ENCODE measurements at regions not wholly inside any gene's neighbourhood (a gene's known extent, or its start where the extent isn't known, plus 50 kb on each side); places are given as distances from the start of the nearest gene placed in this dataset.
"Not testable (repeated sequence)": the region's sequence is repeated elsewhere in the genome, so short reads cannot be mapped to it uniquely, and the experiment has no call there.

- DNase-seq (ENCODE audit: low read depth, low spot score): peak; percentile 52
Measured at GRCh38 chr6:27157459-27158315, 89.8 kb upstream of the PRSS16 start.

GRCh38 chr6:27158316-27158643, 89.2 kb upstream of the PRSS16 start:
- DNase-seq (ENCODE audit: low read depth, low spot score): no peak

GRCh38 chr6:27159725-27160124, 87.8 kb upstream of the PRSS16 start:
- DNase-seq (ENCODE audit: low read depth, low spot score): no peak

- no peak for DNase-seq (ENCODE audit: low read depth, low spot score)
Measured at GRCh38 chr6:27161115-27161514, 86.4 kb upstream of the PRSS16 start.

GRCh38 chr6:27161603-27161945, 85.9 kb upstream of the PRSS16 start:
- no peak for DNase-seq (ENCODE audit: low read depth, low spot score)

GRCh38 chr6:27161946-27162603, 85.4 kb upstream of the PRSS16 start:
- peak; percentile 54 for DNase-seq (ENCODE audit: low read depth, low spot score)

- DNase-seq (ENCODE audit: low read depth, low spot score): no peak
Measured at GRCh38 chr6:27163834-27164233, 83.7 kb upstream of the PRSS16 start.

- DNase-seq (ENCODE audit: low read depth, low spot score): peak; percentile 2
Measured at GRCh38 chr6:27168108-27168507, 79.4 kb upstream of the PRSS16 start.

- peak; percentile 68 for DNase-seq (ENCODE audit: low read depth, low spot score)
Measured at GRCh38 chr6:27168586-27169443, 78.7 kb upstream of the PRSS16 start.

- not testable (repeated sequence) for DNase-seq (ENCODE audit: low read depth, low spot score)
Measured at GRCh38 chr6:27172524-27173231, 74.8 kb upstream of the PRSS16 start.

GRCh38 chr6:27173232-27173601, 74.3 kb upstream of the PRSS16 start:
- DNase-seq (ENCODE audit: low read depth, low spot score): not testable (repeated sequence)

GRCh38 chr6:27174958-27175357, 72.5 kb upstream of the PRSS16 start:
- no peak for DNase-seq (ENCODE audit: low read depth, low spot score)

GRCh38 chr6:27176096-27176495, 71.4 kb upstream of the PRSS16 start:
- peak; percentile 8 for DNase-seq (ENCODE audit: low read depth, low spot score)

- peak; percentile 52 for DNase-seq (ENCODE audit: low read depth, low spot score)
Measured at GRCh38 chr6:27176523-27177484, 70.7 kb upstream of the PRSS16 start.

GRCh38 chr6:27177485-27178406, 69.8 kb upstream of the PRSS16 start:
- DNase-seq (ENCODE audit: low read depth, low spot score): peak; percentile 92

- no peak for DNase-seq (ENCODE audit: low read depth, low spot score)
Measured at GRCh38 chr6:27178407-27178730, 69.1 kb upstream of the PRSS16 start.

GRCh38 chr6:27178860-27179259, 68.6 kb upstream of the PRSS16 start:
- DNase-seq (ENCODE audit: low read depth, low spot score): peak; percentile 1

GRCh38 chr6:27183060-27183832, 64.3 kb upstream of the PRSS16 start:
- no peak for DNase-seq (ENCODE audit: low read depth, low spot score)
